Keratinocyte (primary cell): ENCODE measurements at regions not wholly inside any gene's neighbourhood (a gene's known extent, or its start where the extent isn't known, plus 50 kb on each side); places are given as distances from the start of the nearest gene placed in this dataset.

Source experiments
- EZH2 ChIP-seq: IDR thresholded peaks from one replicate; pipeline ENCODE4 v1.6.1; 2012; ENCODE audit warnings: inconsistent platforms, mild to moderate bottlenecking, low read length, moderate library complexity
- TF ChIP-seq, protein P1 (sequence below), 3 experiments: IDR thresholded peaks in 1 of 3; conservative IDR thresholded peaks in 1 of 3; optimal IDR thresholded peaks in 1 of 3; 2 replicates in 2 of 3; 3 replicates in 1 of 3; pipeline versions ENCODE3 to v1.5.1; 2011; ENCODE audit warnings: low read length in 3 of 3, mild to moderate bottlenecking in 3 of 3, moderate library complexity in 2 of 3, control low read depth in 1 of 3, inconsistent platforms in 1 of 3; ENCODE audit not compliant: insufficient read depth in 2 of 3; ENCODE audit errors: extremely low read depth in 1 of 3

DNA sequence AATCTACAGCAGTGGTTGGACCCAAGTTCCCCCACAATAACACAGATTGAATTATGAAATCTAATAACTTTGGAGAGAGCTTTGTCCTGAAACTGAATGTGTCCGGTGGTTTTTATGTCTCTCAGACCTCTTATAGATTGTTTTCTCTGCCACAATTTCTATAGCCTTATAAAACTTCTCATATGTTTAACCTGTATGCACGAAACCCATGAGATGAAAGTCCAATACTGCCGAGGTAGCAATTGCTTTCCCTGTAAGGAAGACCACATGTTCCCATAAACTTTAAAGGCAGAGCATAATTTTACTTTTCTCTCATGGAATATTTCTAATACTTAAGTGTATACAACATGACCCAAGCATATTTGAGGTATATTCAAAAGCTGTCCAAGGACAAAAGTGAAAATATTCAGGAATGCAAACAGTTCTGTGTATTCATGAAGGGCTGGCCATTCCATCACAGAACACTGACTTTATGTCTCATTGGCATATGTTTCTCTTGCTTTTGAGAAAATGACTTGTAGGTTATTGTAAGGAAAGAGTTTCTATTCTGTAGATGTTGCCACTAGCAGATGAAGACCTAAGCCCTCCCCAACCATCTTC is 94.4 kb upstream of the TLE4 start:
- TF ChIP-seq EZH2: no peak
- TF ChIP-seq, protein P1, sequence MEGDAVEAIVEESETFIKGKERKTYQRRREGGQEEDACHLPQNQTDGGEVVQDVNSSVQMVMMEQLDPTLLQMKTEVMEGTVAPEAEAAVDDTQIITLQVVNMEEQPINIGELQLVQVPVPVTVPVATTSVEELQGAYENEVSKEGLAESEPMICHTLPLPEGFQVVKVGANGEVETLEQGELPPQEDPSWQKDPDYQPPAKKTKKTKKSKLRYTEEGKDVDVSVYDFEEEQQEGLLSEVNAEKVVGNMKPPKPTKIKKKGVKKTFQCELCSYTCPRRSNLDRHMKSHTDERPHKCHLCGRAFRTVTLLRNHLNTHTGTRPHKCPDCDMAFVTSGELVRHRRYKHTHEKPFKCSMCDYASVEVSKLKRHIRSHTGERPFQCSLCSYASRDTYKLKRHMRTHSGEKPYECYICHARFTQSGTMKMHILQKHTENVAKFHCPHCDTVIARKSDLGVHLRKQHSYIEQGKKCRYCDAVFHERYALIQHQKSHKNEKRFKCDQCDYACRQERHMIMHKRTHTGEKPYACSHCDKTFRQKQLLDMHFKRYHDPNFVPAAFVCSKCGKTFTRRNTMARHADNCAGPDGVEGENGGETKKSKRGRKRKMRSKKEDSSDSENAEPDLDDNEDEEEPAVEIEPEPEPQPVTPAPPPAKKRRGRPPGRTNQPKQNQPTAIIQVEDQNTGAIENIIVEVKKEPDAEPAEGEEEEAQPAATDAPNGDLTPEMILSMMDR (optimal IDR thresholded peaks at IDR 0.05 in 1 of 3, IDR thresholded peaks at IDR 0.05 in 1 of 3, conservative IDR thresholded peaks at IDR 0.05 in 1 of 3; ENCODE audit: extremely low read depth in 1 of 3, insufficient read depth in 2 of 3, low read length in 3 of 3): no peak
